MCF 10A (cell line): ENCODE measurements at regions not wholly inside any gene's neighbourhood (a gene's known extent, or its start where the extent isn't known, plus 50 kb on each side); places are given as distances from the start of the nearest gene placed in this dataset.

ENCODE experiments used
- BruUV-seq: library from RNA; stranded (reverse); fragments of 400-500 nt; replicated peaks from 2 replicates; lab custom pipeline; 2021; lab: Mats Ljungman, UMichigan
- CTCF ChIA-PET: fragments of 300-600 bp; sonication (Branson Sonifier 250); formaldehyde crosslinking; extraction: SDS; loops from one replicate; lab custom pipeline; 2021; ENCODE audit warnings: antibody characterized with exemption, inconsistent platforms; lab: Yijun Ruan, JAX
- POLR2A ChIA-PET: fragments of 300-600, 350-650 bp; sonication (Branson Sonifier 250); formaldehyde crosslinking; extraction: SDS; loops from one replicate; lab custom pipeline; 2020; ENCODE audit warnings: antibody characterized with exemption, inconsistent platforms; lab: Yijun Ruan, JAX
- DNase-seq: peaks from one replicate; pipeline ENCODE4 v3.0.0-alpha.2; 2018; ENCODE audit not compliant: unreplicated experiment
- H3K27ac Mint-ChIP-seq: one replicate; pipeline ENCODE4 v1.8.0; 2022; ENCODE audit warnings: mild to moderate bottlenecking, low read depth, mixed read lengths; ENCODE audit not compliant: unreplicated experiment
- H3K27me3 Mint-ChIP-seq: one replicate; pipeline ENCODE4 v1.8.0; 2022; ENCODE audit warnings: mixed read lengths; ENCODE audit not compliant: insufficient read depth, unreplicated experiment
- H3K36me3 Mint-ChIP-seq: one replicate; pipeline ENCODE4 v1.8.0; 2022; ENCODE audit warnings: mild to moderate bottlenecking, moderate library complexity, mixed read lengths; ENCODE audit not compliant: insufficient read depth, unreplicated experiment
- H3K4me1 Mint-ChIP-seq: one replicate; pipeline ENCODE4 v1.8.0; 2022; ENCODE audit warnings: mixed read lengths; ENCODE audit not compliant: insufficient read depth, unreplicated experiment
- H3K4me3 Mint-ChIP-seq: one replicate; pipeline ENCODE4 v1.8.0; 2022; ENCODE audit warnings: mild to moderate bottlenecking, moderate library complexity, mixed read lengths; ENCODE audit not compliant: unreplicated experiment
- H3K9me3 Mint-ChIP-seq: one replicate; pipeline ENCODE4 v1.8.0; 2022; ENCODE audit warnings: mixed read lengths; ENCODE audit not compliant: unreplicated experiment
- intact Hi-C: fragments of 100-400 bp; cut with micrococcal nuclease; formaldehyde crosslinking; loops from 2 replicates; pipeline ENCODE4 v1.14.1; 2022
- TF ChIP-seq, protein P1 (sequence below): fragments of 200-600 bp; IDR thresholded peaks from one replicate; pipeline ENCODE4 v1.8.0; 2022; ENCODE audit warnings: antibody characterized with exemption, mild to moderate bottlenecking; ENCODE audit not compliant: unreplicated experiment

- Mint-ChIP-seq H3K27ac (no peak overlapping the region), H3K4me3 (no peak overlapping the region), H3K4me1 (peaks cover 13% of the 10 kb centered on the region), H3K27me3 (no peaks in the 10 kb centered on the region), H3K9me3 (no peaks in the 10 kb centered on the region), H3K36me3 (no peaks in the 10 kb centered on the region)
- TF ChIP-seq, protein P1, sequence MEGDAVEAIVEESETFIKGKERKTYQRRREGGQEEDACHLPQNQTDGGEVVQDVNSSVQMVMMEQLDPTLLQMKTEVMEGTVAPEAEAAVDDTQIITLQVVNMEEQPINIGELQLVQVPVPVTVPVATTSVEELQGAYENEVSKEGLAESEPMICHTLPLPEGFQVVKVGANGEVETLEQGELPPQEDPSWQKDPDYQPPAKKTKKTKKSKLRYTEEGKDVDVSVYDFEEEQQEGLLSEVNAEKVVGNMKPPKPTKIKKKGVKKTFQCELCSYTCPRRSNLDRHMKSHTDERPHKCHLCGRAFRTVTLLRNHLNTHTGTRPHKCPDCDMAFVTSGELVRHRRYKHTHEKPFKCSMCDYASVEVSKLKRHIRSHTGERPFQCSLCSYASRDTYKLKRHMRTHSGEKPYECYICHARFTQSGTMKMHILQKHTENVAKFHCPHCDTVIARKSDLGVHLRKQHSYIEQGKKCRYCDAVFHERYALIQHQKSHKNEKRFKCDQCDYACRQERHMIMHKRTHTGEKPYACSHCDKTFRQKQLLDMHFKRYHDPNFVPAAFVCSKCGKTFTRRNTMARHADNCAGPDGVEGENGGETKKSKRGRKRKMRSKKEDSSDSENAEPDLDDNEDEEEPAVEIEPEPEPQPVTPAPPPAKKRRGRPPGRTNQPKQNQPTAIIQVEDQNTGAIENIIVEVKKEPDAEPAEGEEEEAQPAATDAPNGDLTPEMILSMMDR = no peak
- CTCF ChIA-PET = interaction anchor here (0.6 kb wide), 1 partner anchor 144 kb away, joined by 3 read pairs; no protein-coding TSS in a partner anchor
- intact Hi-C loops = no loop called here
- POLR2A ChIA-PET = interaction anchor here (1.2 to 1.3 kb wide), 2 partner anchors 18 to 78 kb away, joined by 3 to 4 read pairs; no protein-coding TSS in a partner anchor
- BruUV-seq = no TSS peak
- DNase-seq = no peak
Observed at GRCh38 chr11:34732831-34733230, 111.9 kb downstream of the EHF start.

DNA sequence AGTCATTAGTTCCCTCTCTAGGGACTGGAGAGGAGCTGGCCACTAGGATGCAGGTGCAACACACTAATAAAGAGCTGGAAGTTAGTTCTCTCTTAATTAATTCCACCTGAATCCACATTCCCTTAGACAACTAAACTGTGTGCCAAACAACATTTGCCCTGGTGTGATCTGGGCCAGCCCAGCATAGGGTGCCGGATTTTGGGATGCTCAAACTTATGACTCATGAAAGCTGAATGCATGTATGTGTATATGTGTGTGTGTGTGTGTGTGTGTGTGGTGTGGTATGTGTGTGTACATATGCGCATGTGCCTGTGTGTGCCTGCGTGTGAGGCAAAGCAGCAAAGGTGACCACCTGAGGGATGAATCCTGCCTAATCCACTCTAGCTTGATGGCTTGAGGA is 110.7 kb downstream of the EHF start:
- H3K4me1 Mint-ChIP-seq = peaks cover 13% of the 10 kb centered on the region
- DNase-seq = no peak
- no peaks in the 10 kb centered on the region for H3K9me3 Mint-ChIP-seq
- no peak overlapping the region for H3K27ac Mint-ChIP-seq
- intact Hi-C loops = no loop called here
- no peak overlapping the region for H3K4me3 Mint-ChIP-seq
- TF ChIP-seq, protein P1 = no peak
- BruUV-seq = no TSS peak
- CTCF ChIA-PET = no interaction called here
- no peaks in the 10 kb centered on the region for H3K27me3 Mint-ChIP-seq
- H3K36me3 Mint-ChIP-seq = no peaks in the 10 kb centered on the region
- POLR2A ChIA-PET = interaction anchor here (0.6 to 1.3 kb wide), 3 partner anchors 10 to 19 kb away, joined by 3 to 4 read pairs (median 4); no protein-coding TSS in a partner anchor

- POLR2A ChIA-PET = interaction anchor here (0.6 to 0.8 kb wide), 2 partner anchors 20 to 103 kb away, joined by 3 read pairs; no protein-coding TSS in a partner anchor
- Mint-ChIP-seq H3K27ac (no peak overlapping the region), H3K9me3 (no peaks in the 10 kb centered on the region), H3K27me3 (no peaks in the 10 kb centered on the region), H3K4me3 (no peak overlapping the region), H3K36me3 (no peaks in the 10 kb centered on the region), H3K4me1 (peaks cover 13% of the 10 kb centered on the region)
- BruUV-seq = no TSS peak
- TF ChIP-seq, protein P1 = no peak
- intact Hi-C loops = no loop called here
- CTCF ChIA-PET = interaction anchor here (0.6 to 1.1 kb wide), 3 partner anchors 9 to 39 kb away, joined by 3 read pairs; no protein-coding TSS in a partner anchor
- DNase-seq = no peak
Observed at GRCh38 chr11:34730544-34731295, 109.8 kb downstream of the EHF start.

DNA sequence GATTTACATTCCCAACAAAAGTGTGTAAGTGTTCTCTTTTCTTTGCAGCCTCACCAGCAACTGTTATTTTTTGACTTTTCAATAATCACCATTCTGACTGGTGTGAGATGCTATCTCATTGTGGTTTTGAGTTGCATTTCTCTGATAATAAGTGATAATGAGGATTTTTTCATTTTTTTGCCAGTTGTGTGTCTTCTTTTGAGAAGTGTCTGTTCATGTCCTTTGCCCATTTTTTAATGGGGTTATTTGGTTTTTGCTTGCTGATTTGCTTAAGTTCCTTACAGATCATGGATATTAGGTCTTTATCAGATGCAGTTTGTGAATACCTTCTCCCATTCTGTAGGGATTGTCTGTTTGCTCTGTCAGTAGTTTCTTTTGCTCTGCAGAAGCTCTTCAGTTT is 107.7 kb downstream of the EHF start:
- intact Hi-C loops = no loop called here
- BruUV-seq = no TSS peak
- Mint-ChIP-seq H3K36me3 (no peaks in the 10 kb centered on the region), H3K4me1 (peaks cover 13% of the 10 kb centered on the region), H3K4me3 (no peak overlapping the region), H3K9me3 (peaks cover 2% of the 10 kb centered on the region), H3K27me3 (no peaks in the 10 kb centered on the region), H3K27ac (no peak overlapping the region)
- ChIA-PET CTCF (no interaction called here), POLR2A (interaction anchor here (0.7 to 1.1 kb wide), 2 partner anchors 8 to 21 kb away, joined by 3 read pairs; no protein-coding TSS in a partner anchor)
- no peak for DNase-seq
- TF ChIP-seq, protein P1 = no peak
